GM18867 (cell line): ENCODE measurements at regions not wholly inside any gene's neighbourhood (a gene's known extent, or its start where the extent isn't known, plus 50 kb on each side); places are given as distances from the start of the nearest gene placed in this dataset.

Experiments
- ATAC-seq: cut with Tn5 transposase; IDR thresholded peaks from one replicate; pipeline ENCODE4 v1.9.1; 2021; ENCODE audit warnings: mild to moderate bottlenecking, moderate library complexity; ENCODE audit not compliant: unreplicated experiment

GRCh38 chr4:32440391-32440790 lies 1720.2 kb downstream of the PCDH7 start:
- ATAC-seq: no peak

- ATAC-seq: no peak
Measured at GRCh38 chr4:32454482-32454881, 1734.3 kb downstream of the PCDH7 start.

- ATAC-seq: no peak
Measured at GRCh38 chr4:32455231-32455630, 1735.1 kb downstream of the PCDH7 start.

GRCh38 chr4:32460972-32461371 lies 1740.8 kb downstream of the PCDH7 start:
- no peak for ATAC-seq

GRCh38 chr4:32462944-32463343 lies 1742.8 kb downstream of the PCDH7 start:
- no peak for ATAC-seq

- no peak for ATAC-seq
Measured at GRCh38 chr4:32470087-32470585, 1750.0 kb downstream of the PCDH7 start.

GRCh38 chr4:32472918-32473317 lies 1752.7 kb downstream of the PCDH7 start:
- no peak for ATAC-seq

GRCh38 chr4:32475710-32476109 lies 1755.5 kb downstream of the PCDH7 start:
- ATAC-seq: no peak

GRCh38 chr4:32477518-32477917 lies 1757.3 kb downstream of the PCDH7 start:
- no peak for ATAC-seq

GRCh38 chr4:32485956-32486355 lies 1765.8 kb downstream of the PCDH7 start:
- ATAC-seq: no peak

- no peak for ATAC-seq
Measured at GRCh38 chr4:32488690-32489089, 1768.5 kb downstream of the PCDH7 start.

GRCh38 chr4:32499171-32499570 lies 1779.0 kb downstream of the PCDH7 start:
- ATAC-seq: no peak

- ATAC-seq: no peak
Measured at GRCh38 chr4:32503241-32503640, 1783.1 kb downstream of the PCDH7 start.

- no peak for ATAC-seq
Measured at GRCh38 chr4:32506067-32506466, 1785.9 kb downstream of the PCDH7 start.

GRCh38 chr4:32519060-32519459 lies 1798.9 kb downstream of the PCDH7 start:
- no peak for ATAC-seq

GRCh38 chr4:32525420-32525819 lies 1805.3 kb downstream of the PCDH7 start:
- ATAC-seq: no peak

- ATAC-seq: no peak
Measured at GRCh38 chr4:32544846-32545245, 1824.7 kb downstream of the PCDH7 start.

- no peak for ATAC-seq
Measured at GRCh38 chr4:32551943-32552342, 1831.8 kb downstream of the PCDH7 start.

- ATAC-seq: no peak
Measured at GRCh38 chr4:32560306-32560705, 1840.1 kb downstream of the PCDH7 start.

- ATAC-seq: no peak
Measured at GRCh38 chr4:32562010-32562409, 1841.8 kb downstream of the PCDH7 start.

- ATAC-seq: no peak
Measured at GRCh38 chr4:32564626-32565025, 1844.5 kb downstream of the PCDH7 start.

- peak; percentile 86 for ATAC-seq
Measured at GRCh38 chr4:32569861-32570260, 1849.7 kb downstream of the PCDH7 start.

- no peak for ATAC-seq
Measured at GRCh38 chr4:32572366-32572765, 1852.2 kb downstream of the PCDH7 start.

- no peak for ATAC-seq
Measured at GRCh38 chr4:32574803-32575202, 1854.6 kb downstream of the PCDH7 start.
